HG03378 (cell line): ENCODE measurements at regions not wholly inside any gene's neighbourhood (a gene's known extent, or its start where the extent isn't known, plus 50 kb on each side); places are given as distances from the start of the nearest gene placed in this dataset.

ENCODE experiments used
- ATAC-seq: cut with Tn5 transposase; IDR thresholded peaks from one replicate; pipeline ENCODE4 v1.9.1; 2021; ENCODE audit warnings: mild to moderate bottlenecking, moderate library complexity; ENCODE audit not compliant: unreplicated experiment

GRCh38 chr4:110675426-110675825 lies 52.5 kb upstream of the PITX2 start:
- ATAC-seq: no peak

GRCh38 chr4:110676241-110676640 lies 53.4 kb upstream of the PITX2 start:
- ATAC-seq: no peak

- ATAC-seq: no peak
These were observed 55.8 kb upstream of the PITX2 start for GRCh38 chr4:110678517-110679227.

GRCh38 chr4:110680265-110680664 lies 57.4 kb upstream of the PITX2 start:
- no peak for ATAC-seq

- no peak for ATAC-seq
These were observed 58.5 kb upstream of the PITX2 start for GRCh38 chr4:110681381-110681780.

GRCh38 chr4:110682311-110682710 lies 59.4 kb upstream of the PITX2 start:
- ATAC-seq: no peak

- no peak for ATAC-seq
These were observed 60.7 kb upstream of the PITX2 start for GRCh38 chr4:110683601-110684000.

GRCh38 chr4:110702326-110702725 lies 79.4 kb upstream of the PITX2 start:
- no peak for ATAC-seq

GRCh38 chr4:110704748-110705439 lies 82.0 kb upstream of the PITX2 start:
- ATAC-seq: peak; percentile 90

- ATAC-seq: peak; percentile 22
These were observed 82.5 kb upstream of the PITX2 start for GRCh38 chr4:110705440-110705782.

- no peak for ATAC-seq
These were observed 87.2 kb upstream of the PITX2 start for GRCh38 chr4:110710070-110710469.

- no peak for ATAC-seq
These were observed 89.6 kb upstream of the PITX2 start for GRCh38 chr4:110712486-110712885.

GRCh38 chr4:110730318-110730717 lies 107.4 kb upstream of the PITX2 start:
- no peak for ATAC-seq

- no peak for ATAC-seq
These were observed 111.0 kb upstream of the PITX2 start for GRCh38 chr4:110733901-110734300.

GRCh38 chr4:110735686-110736085 lies 112.8 kb upstream of the PITX2 start:
- no peak for ATAC-seq

GRCh38 chr4:110737931-110738330 lies 115.1 kb upstream of the PITX2 start:
- ATAC-seq: no peak

GRCh38 chr4:110742143-110742542 lies 119.3 kb upstream of the PITX2 start:
- no peak for ATAC-seq

GRCh38 chr4:110748071-110748470 lies 125.2 kb upstream of the PITX2 start:
- no peak for ATAC-seq

- ATAC-seq: no peak
These were observed 128.3 kb upstream of the PITX2 start for GRCh38 chr4:110751183-110751582.

- ATAC-seq: no peak
These were observed 129.1 kb upstream of the PITX2 start for GRCh38 chr4:110751986-110752385.

GRCh38 chr4:110753466-110753865 lies 130.6 kb upstream of the PITX2 start:
- no peak for ATAC-seq

GRCh38 chr4:110754716-110755115 lies 131.8 kb upstream of the PITX2 start:
- ATAC-seq: no peak

- ATAC-seq: no peak
These were observed 146.7 kb upstream of the PITX2 start for GRCh38 chr4:110769578-110769977.
